ENCODE measurements at regions not wholly inside any gene's neighbourhood (a gene's known extent, or its start where the extent isn't known, plus 50 kb on each side); places are given as distances from the start of the nearest gene placed in this dataset.

- peak; percentile 90 for TF ChIP-seq SPI1 (IDR thresholded peaks at IDR 0.05; ENCODE audit: low read depth, low read length)
- TF ChIP-seq TAF1 (IDR thresholded peaks at IDR 0.05; ENCODE audit: low read depth, low read length), result no peak
- DNase-seq (ENCODE audit: insufficient read length, low spot score) (peak; percentile 12), FAIRE-seq (no peak)
These were observed 560.1 kb downstream of the OMA1 start for GRCh38 chr1:57986432-57986831.

DNA sequence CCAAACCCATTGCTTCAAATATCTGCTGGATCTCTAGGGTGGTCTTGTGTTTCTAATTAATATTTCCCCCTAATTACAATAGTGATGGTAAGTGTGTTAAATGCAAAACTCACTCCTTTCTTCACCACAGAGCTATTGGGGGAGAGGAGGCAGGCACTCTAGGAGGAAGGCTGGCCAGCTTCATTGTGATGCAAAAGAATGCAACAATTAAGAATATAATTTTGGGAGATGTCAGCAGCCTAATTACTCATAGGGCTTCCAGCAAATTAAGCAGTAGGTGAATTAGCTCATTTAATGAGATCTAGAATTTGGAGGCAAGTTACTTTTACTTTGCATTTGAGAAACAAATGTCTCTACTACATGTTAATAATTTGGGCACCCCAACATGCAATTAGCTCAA lies 560.4 kb upstream of the DAB1 start:
- DNase-seq (ENCODE audit: insufficient read length, low spot score), result no peak
- no peak for TF ChIP-seq SPI1 (IDR thresholded peaks at IDR 0.05; ENCODE audit: low read depth, low read length)
- TF ChIP-seq POLR2AphosphoS5 (IDR thresholded peaks at IDR 0.05; ENCODE audit: low read depth, low read length), result no peak
- TF ChIP-seq TAF1 (IDR thresholded peaks at IDR 0.05; ENCODE audit: low read depth, low read length), result no peak
- TF ChIP-seq POLR2A (IDR thresholded peaks at IDR 0.05; ENCODE audit: low read depth, low read length), result no peak
- no peak for TF ChIP-seq POU2F2 (IDR thresholded peaks at IDR 0.05; ENCODE audit: low read depth, low read length)
- TF ChIP-seq PAX5 (IDR thresholded peaks at IDR 0.05; ENCODE audit: insufficient read depth, low read length, severe bottlenecking), result no peak
- no peak for FAIRE-seq

DNA sequence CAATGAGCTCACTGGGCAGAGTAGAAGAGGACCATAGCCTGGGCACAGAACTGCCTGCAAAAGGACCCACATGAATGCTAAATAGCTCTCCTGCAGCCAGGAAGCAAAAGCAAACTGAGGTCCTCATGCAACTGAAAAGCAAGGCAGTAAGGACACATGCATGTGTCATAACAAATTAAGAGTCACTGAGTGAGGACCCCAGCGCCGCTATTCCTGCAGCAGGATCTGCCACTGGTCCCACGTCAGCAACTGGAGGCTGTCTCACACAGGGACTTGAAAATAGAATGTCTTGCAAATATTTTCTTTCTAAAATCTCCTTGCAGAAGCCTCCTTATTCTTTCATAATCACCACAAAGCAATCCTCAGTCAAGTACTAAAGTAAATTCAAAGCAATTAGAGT lies 559.6 kb upstream of the DAB1 start:
- no peak for DNase-seq (ENCODE audit: insufficient read length, low spot score)
- no peak for FAIRE-seq

GRCh38 chr1:57982852-57983251 lies 559.0 kb upstream of the DAB1 start:
- FAIRE-seq, result no peak
- no peak for DNase-seq (ENCODE audit: insufficient read length, low spot score)
- TF ChIP-seq POU2F2 (IDR thresholded peaks at IDR 0.05; ENCODE audit: low read depth, low read length) (no peak), POLR2AphosphoS5 (IDR thresholded peaks at IDR 0.05; ENCODE audit: low read depth, low read length) (no peak), TAF1 (IDR thresholded peaks at IDR 0.05; ENCODE audit: low read depth, low read length) (no peak), SPI1 (IDR thresholded peaks at IDR 0.05; ENCODE audit: low read depth, low read length) (no peak), POLR2A (IDR thresholded peaks at IDR 0.05; ENCODE audit: low read depth, low read length) (no peak), PAX5 (IDR thresholded peaks at IDR 0.05; ENCODE audit: insufficient read depth, low read length, severe bottlenecking) (no peak)

More for the DNA sequence above, 559.6 kb upstream of the DAB1 start:
- no peak for TF ChIP-seq PAX5 (IDR thresholded peaks at IDR 0.05; ENCODE audit: insufficient read depth, low read length, severe bottlenecking)
- no peak for TF ChIP-seq SPI1 (IDR thresholded peaks at IDR 0.05; ENCODE audit: low read depth, low read length)
- no peak for TF ChIP-seq POU2F2 (IDR thresholded peaks at IDR 0.05; ENCODE audit: low read depth, low read length)
- no peak for TF ChIP-seq POLR2A (IDR thresholded peaks at IDR 0.05; ENCODE audit: low read depth, low read length)
- no peak for TF ChIP-seq POLR2AphosphoS5 (IDR thresholded peaks at IDR 0.05; ENCODE audit: low read depth, low read length)
- TF ChIP-seq TAF1 (IDR thresholded peaks at IDR 0.05; ENCODE audit: low read depth, low read length), result no peak

GRCh38 chr1:57976216-57976615 lies 552.4 kb upstream of the DAB1 start:
- TF ChIP-seq POLR2A (IDR thresholded peaks at IDR 0.05; ENCODE audit: low read depth, low read length), result no peak
- no peak for TF ChIP-seq POU2F2 (IDR thresholded peaks at IDR 0.05; ENCODE audit: low read depth, low read length)
- no peak for TF ChIP-seq PAX5 (IDR thresholded peaks at IDR 0.05; ENCODE audit: insufficient read depth, low read length, severe bottlenecking)
- no peak for TF ChIP-seq SPI1 (IDR thresholded peaks at IDR 0.05; ENCODE audit: low read depth, low read length)
- no peak for TF ChIP-seq TAF1 (IDR thresholded peaks at IDR 0.05; ENCODE audit: low read depth, low read length)
- no peak for TF ChIP-seq POLR2AphosphoS5 (IDR thresholded peaks at IDR 0.05; ENCODE audit: low read depth, low read length)
- FAIRE-seq, result no peak
- no peak for DNase-seq (ENCODE audit: insufficient read length, low spot score)

DNA sequence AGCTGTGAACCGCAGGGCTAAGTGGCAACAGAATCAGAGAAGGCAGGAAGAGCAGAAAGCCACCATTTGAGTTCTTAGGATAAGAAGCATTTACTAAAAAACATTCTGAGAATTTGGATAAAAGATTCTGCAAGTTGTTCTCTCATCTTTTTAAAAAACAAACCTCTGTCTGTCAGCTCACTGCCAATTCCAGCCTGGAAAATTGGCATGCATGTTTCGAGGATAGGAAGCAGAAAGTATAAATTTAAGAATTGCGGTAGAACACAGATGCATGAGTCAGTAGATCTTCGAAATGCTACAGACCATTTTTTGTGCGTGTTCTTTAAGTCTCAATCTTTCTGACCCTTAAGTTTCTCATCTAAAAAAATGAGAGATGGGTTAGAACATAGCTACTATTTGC lies 544.5 kb upstream of the DAB1 start:
- TF ChIP-seq POLR2A (IDR thresholded peaks at IDR 0.05; ENCODE audit: low read depth, low read length) (no peak), POU2F2 (IDR thresholded peaks at IDR 0.05; ENCODE audit: low read depth, low read length) (no peak), TAF1 (IDR thresholded peaks at IDR 0.05; ENCODE audit: low read depth, low read length) (no peak), PAX5 (IDR thresholded peaks at IDR 0.05; ENCODE audit: insufficient read depth, low read length, severe bottlenecking) (no peak), POLR2AphosphoS5 (IDR thresholded peaks at IDR 0.05; ENCODE audit: low read depth, low read length) (no peak), SPI1 (IDR thresholded peaks at IDR 0.05; ENCODE audit: low read depth, low read length) (no peak)
- DNase-seq (ENCODE audit: insufficient read length, low spot score) (no peak), FAIRE-seq (no peak)

DNA sequence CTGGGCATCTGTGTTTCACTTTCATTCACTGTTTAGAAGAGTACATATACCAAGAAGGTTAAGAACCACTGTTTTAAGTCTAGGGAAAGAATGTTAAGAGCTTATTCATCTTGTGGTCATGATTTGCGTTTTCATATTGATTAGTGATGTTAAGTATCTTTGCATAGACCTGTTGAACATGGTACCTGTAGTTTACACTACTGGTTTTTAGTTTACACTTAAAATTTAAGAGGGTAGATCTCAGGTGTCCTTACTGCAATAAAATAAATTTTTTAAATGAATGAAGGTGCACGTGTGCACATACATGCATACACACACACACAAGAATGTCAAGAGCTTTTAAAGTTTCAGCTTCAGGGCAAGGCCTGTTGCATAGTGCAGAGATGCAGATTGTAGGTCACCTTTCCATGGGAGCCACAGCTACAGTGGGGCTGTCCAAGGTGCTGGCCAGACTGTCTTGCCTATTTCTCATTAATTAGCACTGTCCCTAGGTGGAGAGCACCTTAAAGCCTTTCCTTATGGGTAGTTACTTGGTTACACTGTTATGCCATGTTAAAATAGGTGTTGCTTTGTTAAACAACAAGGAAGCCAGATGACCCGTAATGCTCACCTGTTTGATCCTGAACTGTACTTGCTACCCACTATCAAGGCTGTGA lies 543.0 kb upstream of the DAB1 start:
- DNase-seq (ENCODE audit: insufficient read length, low spot score) (no peak), FAIRE-seq (no peak)
- TF ChIP-seq POLR2A (IDR thresholded peaks at IDR 0.05; ENCODE audit: low read depth, low read length) (no peak), PAX5 (IDR thresholded peaks at IDR 0.05; ENCODE audit: insufficient read depth, low read length, severe bottlenecking) (no peak), POU2F2 (IDR thresholded peaks at IDR 0.05; ENCODE audit: low read depth, low read length) (no peak), POLR2AphosphoS5 (IDR thresholded peaks at IDR 0.05; ENCODE audit: low read depth, low read length) (no peak), TAF1 (IDR thresholded peaks at IDR 0.05; ENCODE audit: low read depth, low read length) (no peak), SPI1 (IDR thresholded peaks at IDR 0.05; ENCODE audit: low read depth, low read length) (no peak)

DNA sequence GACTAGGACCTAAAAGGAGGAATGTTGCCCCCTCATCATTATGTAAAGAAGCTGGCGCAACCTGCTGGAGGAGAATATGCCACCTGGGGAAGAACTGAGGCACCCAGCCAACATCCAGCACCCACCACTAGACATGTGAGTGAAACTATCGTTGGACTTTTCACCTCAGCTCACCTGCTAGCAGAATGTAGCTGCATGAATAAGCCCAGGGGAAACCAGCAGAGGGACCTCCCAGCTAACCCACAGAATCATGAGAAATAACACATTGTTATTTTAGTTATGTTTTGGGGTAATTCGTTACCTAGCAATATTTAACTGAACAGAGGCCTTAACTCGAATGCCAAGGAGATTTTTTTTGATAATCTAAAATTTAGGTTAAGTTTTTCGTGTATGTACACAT lies 542.5 kb upstream of the DAB1 start:
- no peak for FAIRE-seq
- TF ChIP-seq TAF1 (IDR thresholded peaks at IDR 0.05; ENCODE audit: low read depth, low read length) (no peak), POU2F2 (IDR thresholded peaks at IDR 0.05; ENCODE audit: low read depth, low read length) (no peak), POLR2A (IDR thresholded peaks at IDR 0.05; ENCODE audit: low read depth, low read length) (no peak), POLR2AphosphoS5 (IDR thresholded peaks at IDR 0.05; ENCODE audit: low read depth, low read length) (no peak), PAX5 (IDR thresholded peaks at IDR 0.05; ENCODE audit: insufficient read depth, low read length, severe bottlenecking) (no peak), SPI1 (IDR thresholded peaks at IDR 0.05; ENCODE audit: low read depth, low read length) (no peak)
- DNase-seq (ENCODE audit: insufficient read length, low spot score), result no peak

DNA sequence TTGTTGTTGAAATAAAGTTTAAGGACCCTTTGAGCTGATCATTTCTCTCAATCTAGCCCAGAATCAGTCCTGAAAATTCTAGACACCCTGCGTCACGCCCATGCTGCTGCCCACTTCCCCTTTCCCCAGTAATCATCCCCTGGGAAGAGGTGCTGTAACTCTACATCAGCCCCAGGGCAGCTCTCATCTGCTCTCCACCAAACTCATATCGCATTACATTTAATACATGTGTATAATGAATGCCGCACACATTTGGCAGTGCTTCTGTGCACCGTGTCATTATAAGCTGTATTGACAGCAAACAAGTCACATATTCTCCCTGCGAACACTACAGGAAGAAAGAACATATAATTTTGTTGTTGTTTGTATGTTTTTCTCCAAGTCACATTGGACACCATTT lies 539.7 kb upstream of the DAB1 start:
- FAIRE-seq, result no peak
- DNase-seq (ENCODE audit: insufficient read length, low spot score), result no peak
- no peak for TF ChIP-seq POLR2A (IDR thresholded peaks at IDR 0.05; ENCODE audit: low read depth, low read length)
- TF ChIP-seq TAF1 (IDR thresholded peaks at IDR 0.05; ENCODE audit: low read depth, low read length), result no peak
- no peak for TF ChIP-seq PAX5 (IDR thresholded peaks at IDR 0.05; ENCODE audit: insufficient read depth, low read length, severe bottlenecking)
- TF ChIP-seq POU2F2 (IDR thresholded peaks at IDR 0.05; ENCODE audit: low read depth, low read length), result no peak
- no peak for TF ChIP-seq SPI1 (IDR thresholded peaks at IDR 0.05; ENCODE audit: low read depth, low read length)
- TF ChIP-seq POLR2AphosphoS5 (IDR thresholded peaks at IDR 0.05; ENCODE audit: low read depth, low read length), result no peak
